ENCODE measurements at regions not wholly inside any gene's neighbourhood (a gene's known extent, or its start where the extent isn't known, plus 50 kb on each side); places are given as distances from the start of the nearest gene placed in this dataset.

DNA sequence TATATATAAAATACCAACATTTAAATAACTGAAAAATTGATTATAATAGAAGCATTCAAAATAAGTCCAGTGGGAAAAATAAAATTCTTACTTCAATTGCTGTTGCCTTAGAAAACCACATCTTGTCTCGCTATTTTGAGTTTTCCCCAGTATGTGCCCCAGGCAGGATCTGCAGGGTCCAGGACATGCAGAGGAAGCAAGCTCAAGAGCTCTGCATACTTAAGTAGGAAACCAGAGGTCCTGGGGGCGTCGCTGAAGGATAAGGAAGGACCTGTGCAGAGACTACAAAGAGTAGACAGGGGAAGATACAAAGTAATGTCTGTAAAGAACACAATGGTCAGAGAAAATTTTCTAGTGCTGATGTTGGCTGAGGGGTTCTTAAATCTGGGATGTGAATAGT lies 310.5 kb upstream of the EMCN start:
- DNase-seq (ENCODE audit: low read depth) = no peak
- no peak for TF ChIP-seq POLR2A (IDR thresholded peaks at IDR 0.05; ENCODE audit: extremely low read depth, insufficient read length)
- TF ChIP-seq, protein P1, sequence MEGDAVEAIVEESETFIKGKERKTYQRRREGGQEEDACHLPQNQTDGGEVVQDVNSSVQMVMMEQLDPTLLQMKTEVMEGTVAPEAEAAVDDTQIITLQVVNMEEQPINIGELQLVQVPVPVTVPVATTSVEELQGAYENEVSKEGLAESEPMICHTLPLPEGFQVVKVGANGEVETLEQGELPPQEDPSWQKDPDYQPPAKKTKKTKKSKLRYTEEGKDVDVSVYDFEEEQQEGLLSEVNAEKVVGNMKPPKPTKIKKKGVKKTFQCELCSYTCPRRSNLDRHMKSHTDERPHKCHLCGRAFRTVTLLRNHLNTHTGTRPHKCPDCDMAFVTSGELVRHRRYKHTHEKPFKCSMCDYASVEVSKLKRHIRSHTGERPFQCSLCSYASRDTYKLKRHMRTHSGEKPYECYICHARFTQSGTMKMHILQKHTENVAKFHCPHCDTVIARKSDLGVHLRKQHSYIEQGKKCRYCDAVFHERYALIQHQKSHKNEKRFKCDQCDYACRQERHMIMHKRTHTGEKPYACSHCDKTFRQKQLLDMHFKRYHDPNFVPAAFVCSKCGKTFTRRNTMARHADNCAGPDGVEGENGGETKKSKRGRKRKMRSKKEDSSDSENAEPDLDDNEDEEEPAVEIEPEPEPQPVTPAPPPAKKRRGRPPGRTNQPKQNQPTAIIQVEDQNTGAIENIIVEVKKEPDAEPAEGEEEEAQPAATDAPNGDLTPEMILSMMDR (IDR thresholded peaks at IDR 0.05; ENCODE audit: low read depth, low read length) = no peak
- H3K4me3 ChIP-seq (ENCODE audit: low read depth, low read length) = no peak overlapping the region

DNA sequence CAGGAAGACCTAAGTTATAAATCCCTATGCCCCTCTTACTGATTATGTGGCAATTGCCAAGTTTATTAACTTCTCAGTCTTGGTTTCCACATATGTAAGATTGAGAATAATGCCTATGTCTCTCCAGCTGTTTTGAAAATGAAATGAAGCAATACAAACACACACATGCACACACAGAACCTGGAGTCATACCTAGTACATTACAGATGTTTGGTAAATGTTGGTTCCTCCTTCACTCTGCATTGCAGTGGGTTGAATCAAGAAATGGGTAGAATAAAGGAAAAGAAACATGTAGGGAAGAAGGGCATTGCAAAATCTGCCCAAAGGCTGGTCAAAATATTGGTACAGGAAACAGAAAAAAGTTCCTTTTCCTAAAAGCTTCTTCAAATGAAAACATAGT lies 309.9 kb upstream of the EMCN start:
- H3K4me3 ChIP-seq (ENCODE audit: low read depth, low read length) = no peak overlapping the region
- no peak for DNase-seq (ENCODE audit: low read depth)
- no peak for TF ChIP-seq MYC (IDR thresholded peaks at IDR 0.05; ENCODE audit: low read depth, low read length)
- TF ChIP-seq, protein P2, sequence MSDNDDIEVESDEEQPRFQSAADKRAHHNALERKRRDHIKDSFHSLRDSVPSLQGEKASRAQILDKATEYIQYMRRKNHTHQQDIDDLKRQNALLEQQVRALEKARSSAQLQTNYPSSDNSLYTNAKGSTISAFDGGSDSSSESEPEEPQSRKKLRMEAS (IDR thresholded peaks at IDR 0.05; ENCODE audit: low read depth, low read length) = no peak
- TF ChIP-seq, protein P1 (IDR thresholded peaks at IDR 0.05; ENCODE audit: low read depth, low read length) = no peak
- no peak for TF ChIP-seq POLR2A (IDR thresholded peaks at IDR 0.05; ENCODE audit: extremely low read depth, insufficient read length)

DNA sequence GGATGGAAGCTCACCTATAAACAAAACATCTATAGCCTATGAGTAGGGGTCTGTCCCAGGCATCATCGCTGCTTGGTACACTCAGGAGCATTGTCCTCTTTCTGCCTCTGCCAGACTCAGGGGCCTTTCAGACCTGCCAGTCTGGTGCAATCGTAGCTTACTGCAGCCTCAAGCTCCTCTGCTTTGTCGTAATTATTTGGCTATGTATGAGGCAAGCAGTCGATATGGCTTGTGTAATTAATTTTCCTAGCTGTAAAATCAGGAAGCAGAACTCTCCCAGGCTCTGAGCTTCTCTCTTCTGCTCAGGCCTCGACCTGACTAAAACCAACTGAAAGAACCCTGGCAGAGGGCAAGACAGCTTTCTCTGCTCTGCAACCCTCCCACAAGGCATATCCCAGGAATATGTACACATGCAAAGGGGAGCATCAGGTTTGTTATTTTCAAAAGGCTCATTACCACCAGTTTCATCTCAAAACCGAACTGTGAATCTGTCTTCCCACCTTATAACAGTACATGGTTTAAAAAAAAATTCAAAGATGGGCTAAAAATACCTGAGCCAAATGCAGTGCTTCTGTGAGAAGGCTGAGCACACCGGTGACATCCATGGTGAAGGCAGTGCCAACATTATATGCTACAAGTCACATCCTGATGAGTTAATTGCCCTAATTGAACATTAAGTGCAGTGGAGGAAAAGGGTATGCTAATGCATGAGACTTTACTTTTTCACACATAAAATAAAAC lies 309.2 kb upstream of the EMCN start:
- TF ChIP-seq MYC (IDR thresholded peaks at IDR 0.05; ENCODE audit: low read depth, low read length) (no peak), POLR2A (IDR thresholded peaks at IDR 0.05; ENCODE audit: extremely low read depth, insufficient read length) (no peak)
- TF ChIP-seq, protein P1 (IDR thresholded peaks at IDR 0.05; ENCODE audit: low read depth, low read length) = no peak
- TF ChIP-seq, protein P2 (IDR thresholded peaks at IDR 0.05; ENCODE audit: low read depth, low read length) = no peak
- no peak overlapping the region for H3K4me3 ChIP-seq (ENCODE audit: low read depth, low read length)
- peak; percentile 67 for DNase-seq (ENCODE audit: low read depth)

DNA sequence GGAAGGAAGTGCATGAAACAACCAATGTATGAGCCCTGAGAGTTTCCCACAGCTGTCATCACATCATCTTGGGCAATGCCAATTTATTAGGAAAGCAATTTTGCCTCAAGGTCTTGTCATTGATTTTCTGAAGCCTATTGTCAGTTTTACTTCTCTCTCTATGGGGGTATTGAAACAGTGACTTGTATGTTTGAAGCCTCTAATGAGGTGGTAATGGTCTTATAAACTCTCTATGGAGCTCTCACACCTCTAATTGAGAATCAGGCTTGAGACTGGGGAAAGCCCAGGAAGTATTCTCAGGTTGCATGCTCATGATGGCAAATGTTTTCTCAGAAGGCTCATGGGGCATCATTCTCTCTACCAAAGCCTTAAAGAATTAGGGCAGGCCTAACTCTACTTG lies 308.2 kb upstream of the EMCN start:
- no peak overlapping the region for H3K4me3 ChIP-seq (ENCODE audit: low read depth, low read length)
- no peak for DNase-seq (ENCODE audit: low read depth)
- no peak for TF ChIP-seq POLR2A (IDR thresholded peaks at IDR 0.05; ENCODE audit: extremely low read depth, insufficient read length)
- TF ChIP-seq, protein P2 (IDR thresholded peaks at IDR 0.05; ENCODE audit: low read depth, low read length) = no peak
- TF ChIP-seq MYC (IDR thresholded peaks at IDR 0.05; ENCODE audit: low read depth, low read length) = no peak
- TF ChIP-seq, protein P1 (IDR thresholded peaks at IDR 0.05; ENCODE audit: low read depth, low read length) = no peak

DNA sequence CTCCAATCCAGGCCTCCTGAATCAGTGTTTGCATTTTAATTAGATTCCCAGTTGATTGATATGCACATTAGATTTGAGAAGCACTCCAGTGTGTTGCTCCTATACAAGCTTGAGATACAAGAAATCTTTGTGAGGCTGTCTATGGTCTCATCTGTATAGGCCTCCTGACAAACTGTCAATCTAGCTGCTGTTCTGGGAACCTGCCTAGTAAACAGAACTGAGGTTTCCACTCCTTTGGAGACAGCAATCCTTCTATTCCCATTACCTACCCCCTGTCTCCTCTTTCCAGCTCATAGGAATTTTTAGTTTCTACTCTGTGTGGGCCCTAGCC lies 306.1 kb upstream of the EMCN start:
- no peak overlapping the region for H3K4me3 ChIP-seq (ENCODE audit: low read depth, low read length)
- TF ChIP-seq, protein P2 (IDR thresholded peaks at IDR 0.05; ENCODE audit: low read depth, low read length) = no peak
- no peak for TF ChIP-seq MYC (IDR thresholded peaks at IDR 0.05; ENCODE audit: low read depth, low read length)
- TF ChIP-seq, protein P1 (IDR thresholded peaks at IDR 0.05; ENCODE audit: low read depth, low read length) = no peak
- TF ChIP-seq POLR2A (IDR thresholded peaks at IDR 0.05; ENCODE audit: extremely low read depth, insufficient read length) = no peak
- DNase-seq (ENCODE audit: low read depth) = no peak
